Femur (tissue), 1 donor: ENCODE measurements at regions not wholly inside any gene's neighbourhood (a gene's known extent, or its start where the extent isn't known, plus 50 kb on each side); places are given as distances from the start of the nearest gene placed in this dataset.

Experiments used
- DNase-seq: peaks from one replicate; pipeline ENCODE4 v3.0.0-alpha.2; 2017

DNA sequence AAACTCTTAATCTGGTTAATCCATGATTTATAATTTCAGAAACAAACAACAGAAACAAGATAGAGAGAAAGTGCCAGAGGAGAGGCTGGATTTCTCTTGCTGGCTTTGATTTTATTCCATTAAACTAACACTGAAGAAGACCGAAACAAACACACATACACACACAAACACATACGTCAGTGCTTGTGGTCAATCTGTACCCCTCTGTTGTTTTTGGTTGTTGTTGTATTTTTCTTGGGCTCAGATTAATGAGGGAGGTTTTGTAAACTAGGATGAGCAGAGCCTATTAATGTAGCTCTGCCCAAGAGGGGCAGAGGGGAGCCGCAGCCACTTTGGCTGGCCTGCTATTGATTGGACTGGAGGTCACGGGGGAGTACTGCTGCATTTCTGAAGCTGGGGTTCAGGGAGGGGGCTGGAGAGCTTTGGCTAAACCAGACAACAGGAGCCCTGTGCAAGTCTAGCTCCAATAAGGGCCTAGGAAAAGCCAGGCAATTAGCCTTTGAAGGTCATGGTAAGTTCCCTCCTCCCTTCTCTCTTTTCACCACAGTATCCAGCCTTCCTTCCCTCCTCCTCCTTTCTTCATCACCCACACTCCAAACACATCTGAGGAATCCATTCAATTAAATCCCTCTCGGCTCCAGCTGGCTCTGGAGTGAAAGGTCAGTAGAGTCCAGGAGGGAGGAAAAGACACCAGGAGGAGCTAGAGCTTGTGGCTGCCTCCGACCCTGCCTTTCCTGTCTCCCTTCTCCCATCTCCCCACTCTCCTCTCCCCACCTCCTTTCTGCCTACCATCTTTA, 344.1 kb upstream of the LMO3 start:
- no peak for DNase-seq

DNA sequence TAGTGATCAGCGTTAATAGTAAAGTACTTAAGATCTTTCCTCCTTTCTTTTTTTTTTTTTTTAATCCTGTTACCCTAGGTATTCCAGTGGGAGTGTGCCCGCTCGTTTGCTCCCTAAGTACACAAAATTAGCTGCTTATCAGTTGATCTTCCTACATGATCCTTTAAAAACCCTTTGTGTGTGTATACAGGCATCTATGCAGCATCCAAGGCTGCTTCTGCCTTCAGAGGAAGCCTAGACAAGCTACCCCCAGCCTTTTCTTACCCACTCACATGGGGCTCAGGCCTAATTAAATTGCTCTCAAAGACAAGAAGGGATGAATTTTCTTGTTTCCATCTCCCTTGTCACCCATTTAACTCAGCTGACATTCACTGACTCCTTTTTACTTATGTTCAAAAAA, 343.4 kb upstream of the LMO3 start:
- no peak for DNase-seq

DNA sequence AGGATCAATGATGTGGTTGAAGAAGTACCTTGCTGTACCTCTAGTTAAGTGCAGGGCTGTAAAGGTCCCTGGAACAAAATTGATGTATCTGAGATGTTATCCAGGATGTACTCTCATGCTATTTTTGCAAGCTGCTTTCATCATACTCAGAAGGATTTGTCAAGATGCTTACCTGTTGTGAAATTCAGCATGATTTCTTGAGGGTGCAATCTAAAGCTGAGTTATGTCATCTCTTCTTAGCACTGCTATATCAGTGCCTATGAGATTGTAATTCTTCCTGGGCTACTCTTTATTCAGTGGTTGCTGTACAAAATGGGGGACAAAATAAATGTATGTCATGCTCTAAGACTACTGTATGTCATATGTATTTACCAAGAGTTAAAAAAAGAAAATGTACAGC, 340.7 kb upstream of the LMO3 start:
- DNase-seq = no peak

DNA sequence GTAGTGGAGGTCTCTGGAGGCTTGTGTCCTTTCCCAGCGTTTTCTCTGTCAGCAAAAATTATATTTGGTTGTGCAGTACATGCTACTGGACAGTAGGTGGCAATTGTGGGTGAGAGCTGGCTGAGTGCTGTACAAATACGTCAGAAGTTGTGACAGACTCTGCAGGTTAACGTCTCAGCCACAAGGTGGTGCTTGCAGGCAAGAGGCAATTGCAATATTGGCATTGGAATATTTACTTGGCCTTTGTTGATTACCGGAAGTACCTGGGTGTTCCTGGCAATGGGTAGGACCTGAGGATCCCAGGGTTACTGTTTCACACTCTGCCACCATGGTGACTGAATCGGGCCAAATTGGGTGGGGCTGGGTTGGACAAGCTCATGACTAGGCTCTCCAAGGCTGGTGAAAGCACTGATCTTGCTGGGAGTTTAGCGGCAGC, 333.9 kb upstream of the LMO3 start:
- DNase-seq = no peak

DNA sequence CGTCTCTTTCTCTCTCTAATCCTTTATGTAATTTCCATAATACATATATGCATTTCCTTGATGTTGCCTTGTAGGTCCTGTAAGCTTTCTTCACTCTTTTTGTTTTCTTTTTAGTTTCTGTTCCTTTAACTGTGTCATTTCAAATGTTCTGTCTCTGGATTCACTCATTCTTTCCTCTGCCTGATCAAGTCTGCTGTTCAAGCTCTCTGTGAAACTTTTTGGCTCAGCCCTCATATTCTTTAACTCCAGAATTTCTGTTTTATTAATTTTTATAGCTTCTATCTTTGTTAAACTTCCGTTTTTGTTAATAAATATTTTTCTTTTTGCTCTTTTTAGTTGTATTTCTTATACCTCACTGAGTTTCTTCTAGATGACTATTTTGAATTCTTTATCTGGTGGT, 321.3 kb upstream of the LMO3 start:
- DNase-seq = no peak

DNA sequence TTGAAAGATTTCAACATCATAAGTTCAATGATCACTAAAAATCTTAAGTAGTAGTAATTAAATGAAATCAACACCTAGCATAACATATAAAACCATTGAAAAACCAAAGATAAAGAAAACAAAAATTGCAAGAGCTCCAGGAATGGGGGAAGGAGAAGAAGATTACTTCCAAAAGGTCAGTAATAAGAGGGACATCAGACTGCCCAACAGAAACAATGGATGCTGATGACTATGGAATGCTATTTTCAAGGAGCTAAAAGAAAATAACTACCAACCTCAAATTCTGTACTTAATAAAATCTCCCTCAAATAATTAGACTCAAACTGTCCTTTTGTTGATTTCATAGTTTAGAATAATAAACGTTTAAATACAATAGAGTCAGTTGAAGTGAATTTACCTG, 314.5 kb upstream of the LMO3 start:
- no peak for DNase-seq

DNA sequence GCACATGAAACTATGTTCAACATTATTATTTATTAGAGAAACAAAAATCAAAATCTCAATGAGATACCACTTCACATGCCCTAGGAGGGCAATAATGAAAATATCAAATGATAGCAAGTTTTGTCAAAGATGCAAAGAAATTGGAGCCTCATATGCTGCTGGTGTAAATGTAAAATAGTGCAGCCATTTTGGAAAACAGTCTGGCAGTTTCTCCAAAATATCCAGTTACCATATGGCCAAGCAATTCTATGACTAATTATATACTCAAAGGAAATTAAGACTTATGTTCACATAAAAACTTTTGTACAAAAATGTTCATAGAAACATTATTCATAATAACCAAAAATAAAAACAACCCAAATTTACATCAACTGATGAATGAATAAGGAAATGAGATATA, 313.6 kb upstream of the LMO3 start:
- no peak for DNase-seq

DNA sequence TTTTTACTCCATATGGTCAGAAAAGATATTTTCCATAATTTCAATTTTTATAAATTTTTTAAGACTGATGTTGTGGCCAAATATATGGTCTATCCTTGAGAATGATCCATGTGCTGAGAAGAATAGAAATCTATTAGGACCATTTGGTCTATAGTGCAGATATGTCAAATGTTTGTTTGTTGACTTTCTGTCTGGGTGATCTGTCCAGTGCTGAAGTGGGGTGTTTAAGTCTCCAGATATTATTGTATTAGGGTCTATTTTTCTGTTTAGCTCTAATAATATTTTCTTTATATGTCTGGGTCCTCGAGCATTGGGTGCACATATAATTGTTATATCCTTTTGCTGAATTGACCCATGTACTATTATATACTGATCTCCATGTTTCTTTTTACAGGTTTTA, 308.9 kb upstream of the LMO3 start:
- no peak for DNase-seq

DNA sequence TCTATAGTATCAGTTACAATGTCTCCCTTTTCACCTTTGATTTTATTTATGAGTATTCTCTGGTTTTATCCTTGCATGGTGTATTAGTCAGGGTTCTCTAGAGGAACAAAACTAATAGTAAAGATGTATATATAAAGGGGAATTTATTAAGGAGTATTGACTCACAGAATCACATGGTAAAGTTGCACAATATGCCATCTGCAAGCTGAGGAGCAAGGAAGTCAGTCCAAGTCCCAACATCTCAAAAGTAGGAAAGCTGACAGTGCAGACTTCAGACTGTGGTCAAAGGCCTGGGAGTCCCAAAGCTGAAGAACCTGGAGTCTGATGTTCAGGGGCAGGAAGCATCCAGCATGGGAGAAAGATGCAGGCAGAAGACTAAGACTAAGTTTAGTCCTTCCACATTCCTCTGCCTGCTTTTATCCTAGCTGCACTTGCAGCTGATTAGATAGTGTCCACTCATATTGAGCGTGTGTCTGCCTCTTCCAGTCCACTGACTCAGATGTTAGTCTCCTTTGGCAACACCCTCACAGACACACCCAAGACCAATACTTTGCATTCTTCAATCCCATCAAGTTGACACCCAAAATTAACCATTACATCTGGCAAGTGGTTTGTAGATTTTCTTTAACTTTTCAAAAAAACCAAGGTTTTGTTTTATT, 308.0 kb upstream of the LMO3 start:
- no peak for DNase-seq

DNA sequence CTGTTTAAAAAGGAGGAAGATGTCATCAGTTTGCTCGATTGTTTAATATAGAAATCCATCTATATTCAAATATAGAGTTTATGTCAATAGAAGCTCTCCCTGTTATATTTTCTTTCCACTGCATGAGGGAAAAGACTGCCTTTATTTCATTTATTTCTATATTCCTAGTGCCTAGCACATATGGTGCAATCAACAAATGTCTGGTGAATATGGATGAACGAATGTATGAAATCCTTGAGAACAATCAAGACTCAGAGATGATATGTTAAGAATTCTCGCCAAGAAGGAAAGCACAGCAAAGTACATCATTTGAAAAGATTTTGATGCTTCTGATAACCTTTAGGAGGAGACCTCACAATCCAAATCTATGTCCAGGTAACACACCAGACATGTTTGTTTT, 296.0 kb upstream of the LMO3 start:
- DNase-seq = no peak

DNA sequence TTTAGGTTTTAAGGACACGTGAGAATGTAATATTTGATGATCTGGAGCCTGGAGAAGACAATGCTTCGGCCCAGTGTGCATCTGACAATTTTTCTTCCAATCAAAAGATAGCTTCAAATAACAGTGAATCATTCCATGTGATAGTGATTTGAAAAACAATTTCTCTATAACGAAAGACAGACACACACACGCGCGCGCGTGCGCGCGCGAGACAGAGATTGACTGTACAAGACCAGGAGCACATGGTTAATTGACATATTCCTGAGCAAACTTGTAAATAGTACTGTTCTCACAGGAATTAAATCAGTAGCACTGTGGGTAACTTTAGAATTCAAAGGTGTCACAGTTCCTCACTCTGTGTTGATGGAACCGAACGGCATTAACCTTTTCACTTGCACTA, 287.5 kb upstream of the LMO3 start:
- DNase-seq = no peak

DNA sequence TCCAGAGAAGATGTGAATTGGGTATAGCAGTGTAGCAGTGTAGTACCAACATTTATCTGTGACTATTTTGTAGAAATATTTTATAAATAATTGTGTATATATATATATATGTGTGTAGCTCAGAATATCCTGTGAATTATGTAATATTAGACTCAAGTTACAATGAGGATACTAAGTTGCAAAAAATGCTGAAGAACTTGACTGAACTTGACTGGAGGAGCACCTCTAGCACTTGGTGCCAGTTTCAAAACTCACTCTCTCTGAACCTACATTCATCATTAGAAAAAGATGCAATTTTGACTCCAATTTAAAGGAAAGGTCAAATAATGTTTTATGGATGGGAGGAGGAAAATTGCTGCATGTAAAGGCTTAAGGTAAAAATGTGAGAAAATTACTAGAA, 285.7 kb upstream of the LMO3 start:
- DNase-seq = no peak

DNA sequence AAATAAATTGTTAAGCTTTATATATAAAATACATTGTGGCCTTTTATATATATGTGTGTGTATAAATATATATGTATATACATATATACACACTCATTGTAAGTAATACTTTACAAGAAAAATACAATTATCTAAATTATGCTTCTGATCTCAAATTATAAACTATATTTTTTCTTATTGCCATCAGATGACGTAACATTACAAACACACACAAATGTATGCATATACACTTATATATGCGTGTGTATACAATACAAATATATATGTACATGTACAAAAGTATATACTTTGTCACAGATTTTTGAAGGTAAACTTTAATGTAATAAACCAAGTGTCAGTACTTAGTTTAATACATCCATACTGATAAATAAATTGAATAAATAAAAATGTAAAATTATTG, 278.9 kb upstream of the LMO3 start:
- DNase-seq = no peak

DNA sequence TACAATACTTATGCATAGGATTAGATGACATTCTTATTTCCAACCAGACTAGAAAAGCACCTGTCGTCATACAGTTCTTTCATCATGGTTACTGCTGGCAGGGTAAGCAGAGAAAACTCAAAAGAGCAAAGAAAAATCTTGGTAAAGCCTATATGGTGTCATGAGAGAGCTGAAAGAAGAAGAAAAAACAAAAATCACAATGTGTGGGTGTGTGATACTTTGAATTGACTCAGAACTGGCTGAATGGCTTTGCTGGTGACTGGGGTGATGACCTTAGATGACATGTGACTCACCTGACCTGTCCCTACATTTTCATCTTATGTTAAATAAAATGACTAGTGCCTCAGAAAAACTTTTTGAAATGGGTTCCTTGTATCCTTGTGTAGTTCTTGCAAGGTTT, 278.1 kb upstream of the LMO3 start:
- DNase-seq = no peak

DNA sequence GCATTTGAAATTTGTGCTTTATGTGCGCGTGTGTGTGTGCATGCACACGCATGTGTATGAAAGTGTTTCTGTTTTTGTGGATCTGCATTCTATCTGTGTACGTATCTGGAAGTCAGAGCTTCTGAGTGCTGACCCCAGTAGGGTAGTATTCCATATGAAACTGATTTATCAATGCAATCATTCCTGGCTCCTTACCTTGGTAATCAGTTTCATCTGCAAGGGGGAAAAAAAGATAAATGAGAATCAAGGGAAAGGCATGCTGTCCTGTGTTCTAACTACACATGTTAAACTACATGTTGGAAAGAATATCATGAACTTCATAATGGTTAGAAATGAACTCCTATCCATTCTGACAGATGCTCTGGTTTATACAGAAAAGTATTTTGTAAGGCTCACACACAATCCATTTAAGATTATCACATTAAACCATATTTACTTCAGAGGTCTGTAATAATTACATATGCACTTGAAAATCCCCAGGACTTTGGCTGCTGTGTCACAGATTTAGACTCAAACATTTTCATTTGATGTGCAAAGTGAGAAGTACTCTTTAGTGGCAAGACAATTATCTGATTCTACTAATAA, 276.1 kb upstream of the LMO3 start:
- DNase-seq = no peak

DNA sequence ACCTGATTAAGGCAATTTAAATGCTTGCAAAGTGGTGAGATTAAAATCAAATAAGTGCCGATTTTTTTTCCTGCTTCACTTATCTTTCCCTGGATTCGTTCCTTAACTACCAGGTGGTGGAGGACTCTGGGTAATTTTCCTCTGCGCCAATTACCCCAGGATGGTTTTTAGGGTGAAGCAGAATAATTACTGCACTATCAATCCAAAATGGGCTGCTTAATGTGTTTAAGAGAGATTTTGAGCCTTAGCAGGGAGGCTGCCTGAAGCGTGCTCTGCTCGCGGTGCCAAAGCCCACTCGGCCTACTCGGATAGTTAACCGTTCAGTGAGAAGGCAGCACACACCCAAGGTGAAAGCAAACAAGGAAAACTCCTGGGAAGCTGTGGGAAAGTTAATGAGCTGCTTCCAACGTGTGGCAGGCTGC, 274.9 kb upstream of the LMO3 start:
- no peak for DNase-seq

DNA sequence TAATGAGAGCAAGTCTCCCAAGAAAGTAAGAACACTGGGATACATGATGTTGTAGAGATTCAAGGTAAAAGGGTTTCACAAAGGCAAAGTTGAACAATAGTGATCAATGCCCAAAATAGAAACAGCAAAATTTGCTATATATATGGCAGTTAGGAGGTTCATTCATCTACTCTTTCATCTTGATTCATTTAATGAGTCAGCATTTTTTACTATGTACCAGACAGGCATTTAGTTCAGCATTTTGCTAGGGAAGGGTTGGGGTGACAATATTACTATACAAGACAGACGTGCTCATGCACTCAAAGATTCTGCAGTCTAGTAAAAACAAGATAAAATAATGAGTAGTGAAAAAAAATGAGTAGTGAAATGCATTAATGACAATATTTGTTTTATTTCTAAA, 264.9 kb upstream of the LMO3 start:
- DNase-seq = no peak

DNA sequence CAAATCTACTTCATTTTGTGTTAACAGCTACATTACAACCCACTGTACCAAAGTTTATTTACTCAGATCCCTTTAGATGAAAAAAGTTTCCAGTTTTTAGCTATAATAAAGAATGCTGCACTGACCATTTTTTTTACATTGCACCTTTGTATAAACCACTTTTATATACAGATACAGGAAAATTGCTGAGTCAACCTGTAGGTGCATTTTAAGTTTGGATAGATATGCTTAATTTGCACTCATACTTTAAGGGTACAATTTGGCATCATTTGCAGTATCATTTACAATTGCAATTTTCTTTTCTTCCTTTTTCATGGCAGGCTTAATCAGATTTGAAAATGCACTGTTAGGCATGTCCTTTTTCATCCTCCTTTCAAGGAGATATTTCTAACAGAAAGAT, 257.8 kb upstream of the LMO3 start:
- no peak for DNase-seq

DNA sequence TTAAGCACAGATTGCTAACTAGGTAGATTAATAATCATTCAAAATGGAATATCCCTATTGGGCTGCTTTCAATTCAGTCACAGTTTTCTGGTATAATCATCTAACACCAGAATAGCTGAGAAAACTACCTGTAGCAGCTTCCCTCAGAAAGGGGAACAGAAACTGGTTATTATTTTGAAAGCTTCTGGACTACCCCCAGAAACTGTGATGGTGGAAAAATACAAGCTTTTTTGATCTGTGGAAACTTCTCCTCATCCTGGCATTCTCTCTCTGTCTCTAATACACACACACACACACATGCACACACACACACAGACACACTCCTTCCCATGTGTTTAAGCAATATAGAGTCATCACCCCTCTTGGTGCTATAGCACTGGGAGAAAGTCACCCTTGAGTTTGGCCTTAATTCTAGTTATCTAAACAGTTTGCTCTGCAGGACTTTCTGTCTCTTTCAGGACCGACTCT, 251.5 kb upstream of the LMO3 start:
- no peak for DNase-seq

DNA sequence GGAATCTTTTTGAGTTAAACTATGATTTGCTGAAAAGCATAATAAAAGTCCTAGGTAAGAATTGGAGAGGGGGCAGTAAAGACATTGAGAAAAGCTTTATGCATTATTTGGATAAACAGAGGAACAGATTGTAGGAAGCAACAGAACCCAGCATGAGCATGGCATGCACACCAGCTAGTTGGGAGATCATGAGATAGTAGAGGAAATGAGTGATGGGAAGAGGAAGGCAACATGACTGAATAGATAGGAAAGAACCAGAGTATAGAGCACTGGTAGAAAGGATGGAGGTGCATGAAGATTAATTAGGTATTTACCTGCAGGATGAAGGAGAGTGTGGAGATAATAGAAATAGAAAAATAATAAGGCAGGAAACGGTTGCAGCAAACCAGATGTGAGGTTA, 248.5 kb upstream of the LMO3 start:
- DNase-seq = no peak

DNA sequence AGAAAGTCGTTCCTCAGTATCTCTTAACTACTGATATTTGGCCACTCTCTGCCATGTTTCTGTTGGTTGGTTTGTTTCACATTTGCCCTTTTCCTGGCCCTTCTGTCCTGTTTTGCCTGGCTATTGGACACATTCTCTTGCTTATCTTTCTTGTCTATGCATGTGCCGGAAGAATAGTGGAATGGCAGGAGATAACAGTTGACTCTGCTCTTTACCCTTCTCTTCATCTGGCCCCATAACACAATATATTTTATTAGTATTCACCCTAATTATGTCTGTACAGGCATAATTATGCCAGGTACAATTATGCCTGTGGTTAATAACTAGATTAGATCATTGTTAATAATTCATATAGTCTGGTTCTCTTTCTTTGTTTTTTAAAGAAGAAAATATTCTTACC, 243.5 kb upstream of the LMO3 start:
- no peak for DNase-seq

DNA sequence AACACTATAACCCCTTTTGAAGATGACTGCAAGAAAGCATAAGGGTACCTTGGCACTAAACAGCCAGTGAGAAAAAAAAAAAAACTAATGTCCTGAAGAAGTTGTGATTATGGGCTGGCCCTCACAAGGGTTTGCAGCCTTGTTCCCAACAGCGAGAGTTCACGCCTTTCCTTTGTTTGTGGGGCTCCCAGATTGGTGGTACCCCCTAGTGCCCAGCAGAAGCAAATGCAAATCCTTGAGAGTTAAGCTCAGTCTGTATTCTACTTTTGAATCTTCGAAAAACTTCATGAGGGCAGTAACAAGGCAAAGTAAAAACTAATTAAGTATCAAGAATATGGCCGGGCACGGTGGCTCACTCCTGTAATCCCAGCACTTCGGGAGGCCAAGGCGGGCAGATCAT, 238.9 kb upstream of the LMO3 start:
- no peak for DNase-seq

DNA sequence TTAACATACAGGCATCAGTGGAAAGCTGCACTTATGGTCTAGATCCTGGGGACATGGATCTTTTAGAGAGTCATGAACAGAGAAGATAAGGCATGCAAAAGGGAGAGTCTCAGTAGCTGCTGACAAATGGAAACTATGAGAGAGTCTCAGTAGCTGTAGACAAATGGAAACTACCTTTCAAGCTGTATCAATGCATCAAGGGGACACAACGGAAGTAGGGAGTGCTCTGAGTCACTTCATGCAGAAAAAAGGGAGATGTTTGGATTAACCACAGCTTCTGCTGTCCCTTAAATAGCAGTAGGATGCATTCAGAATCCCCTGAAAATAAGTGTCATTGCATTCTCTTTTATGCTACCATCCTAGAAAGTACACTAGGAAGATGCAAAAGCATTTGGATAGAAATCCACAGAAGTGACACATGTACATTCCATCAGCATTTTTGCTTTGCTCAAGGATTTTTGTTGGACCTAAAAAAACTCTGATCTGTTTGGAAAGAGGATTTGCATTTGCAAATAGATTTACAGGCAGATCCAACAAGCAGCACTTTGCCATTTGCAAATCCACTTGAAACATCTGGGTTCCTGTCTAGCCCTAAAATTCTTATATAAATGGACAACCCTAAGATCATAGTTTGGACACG, 227.5 kb upstream of the LMO3 start:
- no peak for DNase-seq

DNA sequence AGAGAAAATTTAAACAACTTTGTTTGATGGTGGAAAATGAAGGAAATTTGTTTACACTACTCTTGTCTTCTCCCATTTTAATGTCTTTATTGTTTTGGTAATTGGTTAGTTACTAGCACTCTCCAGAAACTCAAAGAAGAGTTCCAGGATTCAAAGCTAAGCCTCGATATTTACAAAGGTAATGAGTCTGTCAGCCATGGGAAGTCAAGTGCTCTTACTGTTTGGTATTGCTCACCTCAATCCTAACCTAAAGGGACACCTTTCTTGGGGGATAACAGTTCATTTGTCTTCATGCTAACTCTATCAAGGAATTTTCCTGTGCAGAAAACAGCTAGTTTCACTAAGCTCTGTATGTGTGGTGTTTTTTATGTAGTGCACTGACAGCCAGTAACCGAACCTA, 222.9 kb upstream of the LMO3 start:
- DNase-seq = no peak
